NCI-H2196 (cell line): ENCODE measurements at regions not wholly inside any gene's neighbourhood (a gene's known extent, or its start where the extent isn't known, plus 50 kb on each side); places are given as distances from the start of the nearest gene placed in this dataset.
"Not testable (repeated sequence)": the region's sequence is repeated elsewhere in the genome, so short reads cannot be mapped to it uniquely, and the experiment has no call there.

ENCODE experiments used
- DNase-seq: peaks from one replicate; lab custom pipeline; 2025; ENCODE audit not compliant: unreplicated experiment; lab: John Stamatoyannopoulos, UW

GRCh38 chr14:53619691-53620231, 336.9 kb downstream of the BMP4 start:
- DNase-seq = no peak

- DNase-seq = not testable (repeated sequence)
Measured at GRCh38 chr14:53616536-53616935, 340.1 kb downstream of the BMP4 start.

- no peak for DNase-seq
Measured at GRCh38 chr14:53615252-53615651, 341.4 kb downstream of the BMP4 start.

GRCh38 chr14:53613404-53614253, 343.0 kb downstream of the BMP4 start:
- DNase-seq = no peak

GRCh38 chr14:53610947-53611346, 345.7 kb downstream of the BMP4 start:
- no peak for DNase-seq

GRCh38 chr14:53609009-53609408, 347.6 kb downstream of the BMP4 start:
- DNase-seq = no peak

- DNase-seq = no peak
Measured at GRCh38 chr14:53608369-53608768, 348.3 kb downstream of the BMP4 start.

GRCh38 chr14:53606203-53606602, 350.4 kb downstream of the BMP4 start:
- DNase-seq = no peak

- no peak for DNase-seq
Measured at GRCh38 chr14:53605562-53605961, 351.1 kb downstream of the BMP4 start.

GRCh38 chr14:53603994-53604393, 352.6 kb downstream of the BMP4 start:
- DNase-seq = no peak

- DNase-seq = no peak
Measured at GRCh38 chr14:53601409-53601808, 355.2 kb downstream of the BMP4 start.

GRCh38 chr14:53599221-53599945, 357.2 kb downstream of the BMP4 start:
- no peak for DNase-seq

- DNase-seq = no peak
Measured at GRCh38 chr14:53596853-53597525, 359.6 kb downstream of the BMP4 start.

GRCh38 chr14:53591816-53592215, 364.8 kb downstream of the BMP4 start:
- DNase-seq = no peak

- DNase-seq = no peak
Measured at GRCh38 chr14:53581504-53581903, 375.1 kb downstream of the BMP4 start.

- no peak for DNase-seq
Measured at GRCh38 chr14:53571641-53572328, 384.8 kb downstream of the BMP4 start.

GRCh38 chr14:53570411-53571387, 385.9 kb downstream of the BMP4 start:
- DNase-seq = no peak

- DNase-seq = no peak
Measured at GRCh38 chr14:53569446-53569845, 387.2 kb downstream of the BMP4 start.

GRCh38 chr14:53567236-53567780, 389.3 kb downstream of the BMP4 start:
- no peak for DNase-seq
